ENCODE measurements at regions not wholly inside any gene's neighbourhood (a gene's known extent, or its start where the extent isn't known, plus 50 kb on each side); places are given as distances from the start of the nearest gene placed in this dataset.

GRCh38 chr5:153357493-153358112, 132.9 kb upstream of the GRIA1 start:
- Histone ChIP-seq H3K9ac (ENCODE audit: low read length) (no peak overlapping the region), H3K9me3 (ENCODE audit: control insufficient read depth in 1 of 2, insufficient read depth in 1 of 2, low read depth in 1 of 2, low read length in 2 of 2) (no peaks in the 10 kb centered on the region), H2AFZ (ENCODE audit: low read depth, low read length, poor library complexity, severe bottlenecking) (no peak overlapping the region), H3K79me2 (ENCODE audit: insufficient read depth, low read length) (no peaks in the 10 kb centered on the region), H3K4me2 (ENCODE audit: low read length) (no peak overlapping the region), H4K20me1 (ENCODE audit: insufficient read depth) (no peaks in the 10 kb centered on the region), H3K27me3 (ENCODE audit: insufficient read depth, low read length) (no peaks in the 10 kb centered on the region), H3K4me1 (ENCODE audit: control insufficient read depth in 1 of 2, insufficient read depth in 2 of 2, low read length in 2 of 2) (peaks cover 0 to 6% of the 10 kb centered on the region in 2 experiments; a peak in 2 of 4 replicates), H3K4me3 (replicated peaks in 1 of 2; ENCODE audit: low read depth in 1 of 2, low read length in 2 of 2) (no peak overlapping the region), H3K27ac (ENCODE audit: low read depth, low read length) (no peak overlapping the region), H3K9me2 (ENCODE audit: insufficient read depth) (no peaks in the 10 kb centered on the region), H3K36me3 (ENCODE audit: control insufficient read depth in 1 of 2, insufficient read depth in 2 of 2, low read length in 2 of 2) (no peaks in the 10 kb centered on the region)
- DNase-seq (ENCODE audit: low read depth, low spot score) (no peak), ATAC-seq (no peak)
- ChIA-PET POLR2A (no interaction called here), CTCF (no interaction called here), RAD21 (ENCODE audit: low non-redundant PET in 1 of 2, low total read pairs in 2 of 2, uncharacterized antibody in 2 of 2, unreplicated experiment in 2 of 2) (no interaction called here)
- BruUV-seq (replicated peaks), result no TSS peak
- intact Hi-C loops (cut with micrococcal nuclease), result no loop called here
- TF ChIP-seq, protein P1, sequence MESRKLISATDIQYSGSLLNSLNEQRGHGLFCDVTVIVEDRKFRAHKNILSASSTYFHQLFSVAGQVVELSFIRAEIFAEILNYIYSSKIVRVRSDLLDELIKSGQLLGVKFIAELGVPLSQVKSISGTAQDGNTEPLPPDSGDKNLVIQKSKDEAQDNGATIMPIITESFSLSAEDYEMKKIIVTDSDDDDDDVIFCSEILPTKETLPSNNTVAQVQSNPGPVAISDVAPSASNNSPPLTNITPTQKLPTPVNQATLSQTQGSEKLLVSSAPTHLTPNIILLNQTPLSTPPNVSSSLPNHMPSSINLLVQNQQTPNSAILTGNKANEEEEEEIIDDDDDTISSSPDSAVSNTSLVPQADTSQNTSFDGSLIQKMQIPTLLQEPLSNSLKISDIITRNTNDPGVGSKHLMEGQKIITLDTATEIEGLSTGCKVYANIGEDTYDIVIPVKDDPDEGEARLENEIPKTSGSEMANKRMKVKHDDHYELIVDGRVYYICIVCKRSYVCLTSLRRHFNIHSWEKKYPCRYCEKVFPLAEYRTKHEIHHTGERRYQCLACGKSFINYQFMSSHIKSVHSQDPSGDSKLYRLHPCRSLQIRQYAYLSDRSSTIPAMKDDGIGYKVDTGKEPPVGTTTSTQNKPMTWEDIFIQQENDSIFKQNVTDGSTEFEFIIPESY (IDR thresholded peaks at IDR 0.05; ENCODE audit: extremely low read depth, insufficient replicate concordance, low read length), result no peak
- TF ChIP-seq EZH2phosphoT487 (IDR thresholded peaks at IDR 0.05; ENCODE audit: borderline replicate concordance) (no peak), SIN3A (IDR thresholded peaks at IDR 0.05; ENCODE audit: low read depth) (no peak), SP1 (IDR thresholded peaks at IDR 0.05; ENCODE audit: low read depth) (no peak), FOSL1 (IDR thresholded peaks at IDR 0.05; ENCODE audit: low read depth) (no peak), ELF1 (IDR thresholded peaks at IDR 0.05; ENCODE audit: borderline replicate concordance, low read depth) (no peak), ZFX (IDR thresholded peaks at IDR 0.05) (no peak), JUND (IDR thresholded peaks at IDR 0.05) (no peak), RAD21 (IDR thresholded peaks at IDR 0.05; ENCODE audit: low read depth) (no peak), ZNF274 (IDR thresholded peaks at IDR 0.05; ENCODE audit: low read depth, low read length) (no peak), MAX (IDR thresholded peaks at IDR 0.05) (no peak), CBX3 (IDR thresholded peaks at IDR 0.05; ENCODE audit: low read depth) (no peak)
